Smooth muscle cell (in vitro differentiated cells): ENCODE measurements at regions not wholly inside any gene's neighbourhood (a gene's known extent, or its start where the extent isn't known, plus 50 kb on each side); places are given as distances from the start of the nearest gene placed in this dataset.

ENCODE experiments used
- DNase-seq: peaks from one replicate; lab custom pipeline; 2025; ENCODE audit not compliant: unreplicated experiment; lab: John Stamatoyannopoulos, UW
- H2AFZ ChIP-seq: fragments of 200-600 bp; sonication (generic); 2 replicates; pipeline ENCODE4 v1.6.0; 2016; ENCODE audit warnings: antibody characterized with exemption, low read depth, mild to moderate bottlenecking
- H3F3A ChIP-seq: fragments of 200-600 bp; sonication (generic); 2 replicates; pipeline ENCODE4 v1.6.0; 2017; ENCODE audit warnings: antibody characterized with exemption, low read depth
- H3K27ac ChIP-seq: fragments of 200-600 bp; sonication (generic); 2 replicates; pipeline ENCODE4 v1.5.1; 2016; ENCODE audit warnings: low read depth, mild to moderate bottlenecking
- H3K27me3 ChIP-seq: fragments of 200-600 bp; sonication (generic); 2 replicates; pipeline ENCODE4 v1.6.1; 2016; ENCODE audit warnings: low read depth, mild to moderate bottlenecking
- H3K36me3 ChIP-seq: fragments of 200-600 bp; sonication (generic); 2 replicates; pipeline ENCODE4 v1.5.1; 2016; ENCODE audit warnings: low read depth
- H3K4me1 ChIP-seq: fragments of 200-600 bp; sonication (generic); 2 replicates; pipeline ENCODE4 v1.5.1; 2016; ENCODE audit warnings: low read depth
- H3K4me2 ChIP-seq: fragments of 200-600 bp; sonication (generic); 2 replicates; pipeline ENCODE4 v1.6.0; 2016; ENCODE audit warnings: mild to moderate bottlenecking
- H3K4me3 ChIP-seq: fragments of 200-600 bp; sonication (generic); 2 replicates; pipeline ENCODE4 v1.5.1; 2016; ENCODE audit warnings: mild to moderate bottlenecking
- H3K79me2 ChIP-seq: fragments of 200-600 bp; sonication (generic); 2 replicates; pipeline ENCODE4 v1.6.0; 2016; ENCODE audit warnings: low read depth, mild to moderate bottlenecking
- H3K9ac ChIP-seq: fragments of 200-600 bp; sonication (generic); 2 replicates; pipeline ENCODE4 v1.6.0; 2016; ENCODE audit warnings: low read depth
- H3K9me3 ChIP-seq: fragments of 200-600 bp; sonication (generic); replicated peaks from 2 replicates; pipeline ENCODE4 v1.5.1; 2016; ENCODE audit warnings: low read depth
- H4K20me1 ChIP-seq: fragments of 200-600 bp; sonication (generic); 2 replicates; pipeline ENCODE4 v1.6.0; 2016; ENCODE audit warnings: low read depth
- WGBS: methylation state at CpG from one replicate; pipeline ENCODE4 v1.1.7; 2016; ENCODE audit warnings: low lambda C conversion rate; 5-methylcytosine and 5-hydroxymethylcytosine counted together
- TF ChIP-seq, protein P1 (sequence below): fragments of 200-600 bp; sonication (generic); IDR thresholded peaks from 2 replicates; pipeline ENCODE4 v1.5.1; 2017; ENCODE audit warnings: borderline replicate concordance, mild to moderate bottlenecking, antibody characterized with exemption; ENCODE audit not compliant: insufficient read depth, poor library complexity, severe bottlenecking

DNA sequence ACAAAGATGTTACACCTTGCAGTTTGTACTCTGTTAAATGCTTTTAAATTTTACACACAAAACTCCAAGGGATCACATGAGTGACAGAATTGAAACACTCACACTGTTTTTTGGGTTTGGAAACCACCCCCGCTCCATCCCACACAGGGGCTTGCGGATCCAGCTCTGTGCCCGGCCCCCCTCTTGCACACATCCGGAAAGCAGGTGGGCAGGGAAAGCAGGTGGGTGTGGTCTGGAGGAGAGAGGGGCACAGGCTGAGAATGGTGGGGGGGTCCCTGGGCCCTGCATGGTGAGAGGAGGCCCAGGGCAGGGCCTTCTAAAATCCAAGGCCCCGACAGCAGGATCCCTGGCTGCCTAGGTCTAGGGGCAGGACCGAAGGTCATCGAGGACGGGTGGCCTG is 88.5 kb upstream of the HPCAL1 start:
- no peaks in the 10 kb centered on the region for H3F3A ChIP-seq
- 94% methylated on average over 8 of the region's 8 CpGs for WGBS
- no peak overlapping the region for H3K9ac ChIP-seq
- H3K27me3 ChIP-seq, result no peaks in the 10 kb centered on the region
- DNase-seq, result no peak
- no peak overlapping the region for H3K4me3 ChIP-seq
- H3K4me2 ChIP-seq, result no peak overlapping the region
- TF ChIP-seq, protein P1, sequence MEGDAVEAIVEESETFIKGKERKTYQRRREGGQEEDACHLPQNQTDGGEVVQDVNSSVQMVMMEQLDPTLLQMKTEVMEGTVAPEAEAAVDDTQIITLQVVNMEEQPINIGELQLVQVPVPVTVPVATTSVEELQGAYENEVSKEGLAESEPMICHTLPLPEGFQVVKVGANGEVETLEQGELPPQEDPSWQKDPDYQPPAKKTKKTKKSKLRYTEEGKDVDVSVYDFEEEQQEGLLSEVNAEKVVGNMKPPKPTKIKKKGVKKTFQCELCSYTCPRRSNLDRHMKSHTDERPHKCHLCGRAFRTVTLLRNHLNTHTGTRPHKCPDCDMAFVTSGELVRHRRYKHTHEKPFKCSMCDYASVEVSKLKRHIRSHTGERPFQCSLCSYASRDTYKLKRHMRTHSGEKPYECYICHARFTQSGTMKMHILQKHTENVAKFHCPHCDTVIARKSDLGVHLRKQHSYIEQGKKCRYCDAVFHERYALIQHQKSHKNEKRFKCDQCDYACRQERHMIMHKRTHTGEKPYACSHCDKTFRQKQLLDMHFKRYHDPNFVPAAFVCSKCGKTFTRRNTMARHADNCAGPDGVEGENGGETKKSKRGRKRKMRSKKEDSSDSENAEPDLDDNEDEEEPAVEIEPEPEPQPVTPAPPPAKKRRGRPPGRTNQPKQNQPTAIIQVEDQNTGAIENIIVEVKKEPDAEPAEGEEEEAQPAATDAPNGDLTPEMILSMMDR, result no peak
- no peaks in the 10 kb centered on the region for H3K9me3 ChIP-seq
- H3K27ac ChIP-seq, result no peak overlapping the region
- H3K4me1 ChIP-seq, result no peaks in the 10 kb centered on the region
- no peaks in the 10 kb centered on the region for H4K20me1 ChIP-seq
- no peak overlapping the region for H2AFZ ChIP-seq
- H3K36me3 ChIP-seq, result no peaks in the 10 kb centered on the region
- no peaks in the 10 kb centered on the region for H3K79me2 ChIP-seq

DNA sequence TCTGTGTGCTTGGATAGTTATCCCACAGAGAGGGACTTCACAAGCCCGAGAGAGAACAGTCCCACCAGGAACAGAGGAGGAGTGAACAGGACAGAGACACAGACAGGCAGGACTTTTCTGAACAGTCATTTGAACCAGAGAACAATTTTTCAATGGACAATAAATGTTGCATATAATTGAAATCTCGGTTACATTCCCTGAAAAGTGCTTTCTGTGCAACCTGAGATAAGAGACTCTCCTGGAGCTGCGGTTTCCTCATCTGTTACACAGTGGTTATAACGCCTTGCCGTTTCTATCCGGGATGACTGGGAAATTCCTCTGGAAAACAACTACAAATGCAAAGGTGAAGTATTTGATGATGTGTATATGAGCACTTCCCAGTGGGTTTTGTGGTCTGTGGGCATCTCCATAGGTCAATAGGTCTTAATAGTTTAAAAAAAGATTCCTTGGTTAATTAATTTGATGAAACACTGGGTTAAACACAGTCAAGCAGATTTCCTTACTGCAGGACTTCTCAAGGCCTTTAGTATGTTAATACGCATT is 87.2 kb upstream of the HPCAL1 start:
- H4K20me1 ChIP-seq, result no peaks in the 10 kb centered on the region
- no peak overlapping the region for H3K27ac ChIP-seq
- no peak overlapping the region for H3K4me3 ChIP-seq
- 94% methylated on average over 7 of the region's 7 CpGs for WGBS
- no peaks in the 10 kb centered on the region for H3K27me3 ChIP-seq
- TF ChIP-seq, protein P1, result no peak
- H2AFZ ChIP-seq, result no peak overlapping the region
- DNase-seq, result no peak
- no peaks in the 10 kb centered on the region for H3K79me2 ChIP-seq
- no peak overlapping the region for H3K9ac ChIP-seq
- no peaks in the 10 kb centered on the region for H3F3A ChIP-seq
- H3K4me1 ChIP-seq, result no peaks in the 10 kb centered on the region
- H3K9me3 ChIP-seq, result no peaks in the 10 kb centered on the region
- H3K36me3 ChIP-seq, result no peaks in the 10 kb centered on the region
- H3K4me2 ChIP-seq, result no peak overlapping the region

DNA sequence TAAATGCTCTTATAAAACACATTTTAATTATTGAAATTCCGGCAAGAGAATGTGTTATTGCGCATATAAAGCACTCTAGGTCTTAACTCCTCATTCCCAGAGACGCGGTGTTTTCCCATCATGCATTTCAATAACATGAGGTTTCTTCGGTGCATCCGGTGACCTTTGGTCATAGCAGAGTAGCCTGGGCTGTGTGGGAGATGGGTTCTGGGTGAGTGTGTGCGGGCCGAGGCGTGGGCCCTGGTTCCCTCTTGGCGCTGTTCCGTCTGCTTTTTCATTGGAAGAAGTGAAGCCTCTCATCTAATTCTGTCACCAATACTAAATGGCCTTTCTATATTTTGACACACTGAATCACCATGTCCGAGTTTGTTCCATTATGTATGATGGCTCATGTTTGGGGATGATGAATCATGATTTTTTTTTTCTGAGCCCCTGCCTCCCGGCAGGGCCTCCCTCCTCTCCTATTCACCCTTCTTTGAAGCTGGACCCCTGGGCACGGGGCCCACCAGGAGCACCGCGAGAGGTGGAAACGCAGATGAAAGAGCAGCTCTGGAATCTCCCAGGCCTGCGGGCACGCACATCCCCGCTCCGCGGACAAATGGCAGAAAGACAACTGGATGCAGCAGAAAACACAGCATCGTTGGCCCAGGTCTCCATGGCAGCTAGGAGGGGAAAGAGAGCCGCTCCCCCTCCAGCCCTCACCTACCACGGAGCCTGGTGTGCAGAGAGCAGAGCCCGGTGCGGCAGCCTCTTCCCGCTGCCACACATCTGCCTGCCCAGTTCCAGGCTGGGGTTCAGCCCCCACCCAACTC is 85.8 kb upstream of the HPCAL1 start:
- no peaks in the 10 kb centered on the region for H3K79me2 ChIP-seq
- no peaks in the 10 kb centered on the region for H3K36me3 ChIP-seq
- no peaks in the 10 kb centered on the region for H4K20me1 ChIP-seq
- TF ChIP-seq, protein P1, result no peak
- no peaks in the 10 kb centered on the region for H3F3A ChIP-seq
- no peak for DNase-seq
- H3K27ac ChIP-seq, result no peak overlapping the region
- no peaks in the 10 kb centered on the region for H3K4me1 ChIP-seq
- H3K4me2 ChIP-seq, result no peak overlapping the region
- H3K9me3 ChIP-seq, result no peaks in the 10 kb centered on the region
- 91% methylated on average over 28 of the region's 28 CpGs for WGBS
- H2AFZ ChIP-seq, result no peak overlapping the region
- H3K27me3 ChIP-seq, result no peaks in the 10 kb centered on the region
- no peak overlapping the region for H3K9ac ChIP-seq
- H3K4me3 ChIP-seq, result no peak overlapping the region
